Gastroesophageal sphincter (tissue), 3 donors: ENCODE measurements at regions not wholly inside any gene's neighbourhood (a gene's known extent, or its start where the extent isn't known, plus 50 kb on each side); places are given as distances from the start of the nearest gene placed in this dataset.

Experiments
- POLR2A ChIP-seq, 2 donors: fragments of 450-650 bp; IDR thresholded peaks; one replicate each; pipeline ENCODE4 v1.6.1; 2017; ENCODE audit warnings: antibody characterized with exemption in 2 of 2, mild to moderate bottlenecking in 2 of 2, moderate library complexity in 1 of 2
- POLR2AphosphoS5 ChIP-seq: sonication (generic); formaldehyde crosslinking; IDR thresholded peaks from one replicate; pipeline ENCODE4 v1.6.1; 2017; ENCODE audit warnings: antibody characterized with exemption
- TF ChIP-seq, protein P1 (sequence below), 4 experiments: fragments of 200-600 bp in 2 of 4; fragments of 450-650 bp in 2 of 4; sonication (generic) in 1 of 4; IDR thresholded peaks; one replicate each; pipeline ENCODE4 v1.5.1; 2017 to 2019; ENCODE audit warnings: antibody characterized with exemption in 4 of 4, mild to moderate bottlenecking in 2 of 4, moderate library complexity in 2 of 4

DNA sequence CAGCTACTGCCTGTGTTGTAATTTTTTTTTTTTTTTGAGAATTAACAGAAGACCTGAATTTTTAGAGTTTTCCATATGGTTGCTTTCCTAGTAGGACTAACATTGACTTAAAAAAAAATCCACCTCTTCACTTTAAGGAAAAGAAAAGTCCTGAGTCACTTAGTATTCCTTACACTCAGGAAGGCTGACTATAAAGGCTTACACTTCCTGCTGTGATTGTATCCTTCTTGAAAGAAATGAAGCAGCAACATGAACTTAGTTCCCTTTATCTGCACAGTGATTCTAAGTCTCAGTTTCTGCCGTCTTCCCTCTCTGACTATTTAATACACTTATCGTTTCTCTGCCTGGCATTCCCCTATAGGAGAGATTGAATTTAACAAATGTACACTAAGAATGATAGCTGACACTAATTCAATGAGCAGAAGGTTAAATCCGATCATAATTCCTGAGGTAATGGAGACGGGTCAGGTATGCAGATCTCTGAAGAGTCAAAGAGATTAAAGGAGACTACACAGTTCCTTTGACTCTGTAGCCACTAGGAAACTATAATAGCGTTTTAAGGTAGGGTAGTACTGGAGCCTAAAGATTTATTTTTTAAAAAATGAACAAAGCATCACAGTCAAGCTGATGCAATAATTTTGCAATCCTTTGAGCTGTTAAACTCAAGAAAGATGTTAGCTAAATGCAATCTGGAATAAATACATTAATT, 185.1 kb upstream of the ELAVL2 start:
- TF ChIP-seq, protein P1, sequence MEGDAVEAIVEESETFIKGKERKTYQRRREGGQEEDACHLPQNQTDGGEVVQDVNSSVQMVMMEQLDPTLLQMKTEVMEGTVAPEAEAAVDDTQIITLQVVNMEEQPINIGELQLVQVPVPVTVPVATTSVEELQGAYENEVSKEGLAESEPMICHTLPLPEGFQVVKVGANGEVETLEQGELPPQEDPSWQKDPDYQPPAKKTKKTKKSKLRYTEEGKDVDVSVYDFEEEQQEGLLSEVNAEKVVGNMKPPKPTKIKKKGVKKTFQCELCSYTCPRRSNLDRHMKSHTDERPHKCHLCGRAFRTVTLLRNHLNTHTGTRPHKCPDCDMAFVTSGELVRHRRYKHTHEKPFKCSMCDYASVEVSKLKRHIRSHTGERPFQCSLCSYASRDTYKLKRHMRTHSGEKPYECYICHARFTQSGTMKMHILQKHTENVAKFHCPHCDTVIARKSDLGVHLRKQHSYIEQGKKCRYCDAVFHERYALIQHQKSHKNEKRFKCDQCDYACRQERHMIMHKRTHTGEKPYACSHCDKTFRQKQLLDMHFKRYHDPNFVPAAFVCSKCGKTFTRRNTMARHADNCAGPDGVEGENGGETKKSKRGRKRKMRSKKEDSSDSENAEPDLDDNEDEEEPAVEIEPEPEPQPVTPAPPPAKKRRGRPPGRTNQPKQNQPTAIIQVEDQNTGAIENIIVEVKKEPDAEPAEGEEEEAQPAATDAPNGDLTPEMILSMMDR (IDR thresholded peaks at IDR 0.05): no peak
- TF ChIP-seq POLR2A (IDR thresholded peaks at IDR 0.05) (no peak), POLR2AphosphoS5 (no peak)
